Fibroblast of peridontal ligament (primary cell): ENCODE measurements at regions not wholly inside any gene's neighbourhood (a gene's known extent, or its start where the extent isn't known, plus 50 kb on each side); places are given as distances from the start of the nearest gene placed in this dataset.
A peak's percentile ranks its signal among the peaks of the same experiment; 100 is the strongest.
"Not testable (repeated sequence)": the region's sequence is repeated elsewhere in the genome, so short reads cannot be mapped to it uniquely, and the experiment has no call there.

Source experiments
- DNase-seq: peaks from one replicate; pipeline ENCODE4 v3.0.0-alpha.2; 2010; ENCODE audit errors: extremely low read depth

DNA sequence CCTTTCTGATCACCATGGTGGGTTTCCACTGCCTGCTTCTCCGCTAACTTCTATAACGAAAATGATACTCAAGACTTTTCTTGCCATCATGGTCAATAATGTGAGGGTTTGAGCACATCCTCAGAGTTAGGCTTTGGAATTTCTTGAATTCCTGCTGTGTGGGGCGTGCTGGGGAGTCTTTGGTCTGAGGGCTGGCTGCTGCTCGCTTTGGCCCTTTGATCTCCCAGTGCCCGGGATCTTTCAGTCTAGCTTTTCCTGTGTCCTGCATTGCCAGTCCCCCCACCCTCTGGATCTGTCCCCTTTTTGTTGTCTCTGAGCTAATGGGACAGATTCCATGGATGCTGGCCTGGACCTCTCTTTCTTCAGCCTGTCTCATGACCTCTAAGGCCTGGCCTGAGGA lies 182.6 kb downstream of the NPIPA7 start:
- not testable (repeated sequence) for DNase-seq

DNA sequence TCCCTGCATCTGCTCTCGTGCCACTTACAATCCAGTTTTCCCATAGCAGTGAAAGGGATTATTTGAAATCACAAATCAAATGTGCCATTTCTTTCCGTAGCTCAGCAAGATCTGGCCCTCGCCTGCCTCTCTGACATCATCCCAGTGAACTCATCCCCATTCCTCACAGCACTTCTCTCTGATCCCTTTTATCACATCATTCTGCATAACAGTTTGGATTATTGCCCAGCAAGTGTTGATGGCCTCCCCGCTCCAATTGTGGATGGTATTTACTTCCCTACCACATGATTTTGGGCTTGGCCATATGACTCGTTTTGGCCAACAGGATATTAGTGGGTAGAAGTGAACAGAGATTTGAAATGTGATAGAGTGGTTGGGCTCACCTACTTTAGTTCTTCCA lies 185.0 kb downstream of the NPIPA7 start:
- DNase-seq: not testable (repeated sequence)

DNA sequence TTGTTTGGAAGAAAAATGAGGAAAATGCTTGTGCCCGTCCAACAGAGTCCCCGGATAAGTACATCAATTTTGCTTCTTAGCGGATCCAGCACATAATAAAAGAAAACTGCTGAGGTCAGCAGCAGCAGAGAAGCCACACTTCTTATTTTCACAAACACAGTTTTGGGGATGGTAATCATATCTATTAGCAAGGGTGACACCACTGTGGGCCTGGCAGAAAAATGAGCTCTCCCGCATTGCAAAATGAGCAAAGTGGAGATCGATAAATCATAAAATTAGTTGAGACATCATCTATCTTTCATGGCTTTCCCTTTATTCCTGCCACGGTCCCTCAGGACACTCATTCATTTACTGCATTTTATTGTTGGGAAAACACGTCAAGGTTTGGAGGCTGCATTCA lies 186.4 kb downstream of the NPIPA7 start:
- DNase-seq: not testable (repeated sequence)

DNA sequence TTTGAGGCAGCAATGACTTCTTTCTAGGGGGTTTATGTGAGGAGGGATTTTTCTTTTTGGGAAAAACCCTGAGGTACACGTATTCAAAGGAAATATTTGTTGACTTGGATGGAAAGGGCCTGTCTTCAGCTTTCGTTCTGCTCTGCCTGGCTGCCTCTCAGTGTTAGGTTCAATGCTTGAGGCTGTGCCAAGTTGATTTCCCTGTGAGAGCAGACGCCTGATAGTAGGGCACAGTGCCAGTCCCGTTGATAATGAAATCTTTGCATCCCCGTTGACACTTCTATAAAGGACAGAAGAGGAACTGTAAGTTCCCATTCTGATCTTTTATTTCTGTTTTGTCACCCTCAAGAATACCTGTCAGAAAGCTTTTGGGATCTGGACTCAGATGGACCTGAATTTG lies 191.1 kb downstream of the NPIPA7 start:
- not testable (repeated sequence) for DNase-seq

DNA sequence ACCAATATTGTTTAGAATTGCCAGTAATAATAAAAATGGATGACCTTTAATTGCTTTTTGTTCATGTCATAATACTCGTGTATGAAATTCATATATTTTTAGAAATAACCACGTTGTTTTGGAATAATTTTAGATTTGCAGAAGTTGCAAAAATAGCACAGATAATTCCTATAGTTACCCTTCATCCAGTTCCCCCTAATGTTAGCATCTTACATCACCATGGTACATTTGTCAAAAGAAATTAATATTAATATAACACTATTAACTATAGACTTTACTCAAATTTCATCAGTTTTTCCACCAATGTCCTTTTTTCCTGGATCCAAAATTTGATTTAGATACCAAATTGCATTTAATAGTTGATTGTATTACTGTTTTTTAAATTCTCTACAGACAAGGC lies 191.9 kb downstream of the NPIPA7 start:
- not testable (repeated sequence) for DNase-seq

DNA sequence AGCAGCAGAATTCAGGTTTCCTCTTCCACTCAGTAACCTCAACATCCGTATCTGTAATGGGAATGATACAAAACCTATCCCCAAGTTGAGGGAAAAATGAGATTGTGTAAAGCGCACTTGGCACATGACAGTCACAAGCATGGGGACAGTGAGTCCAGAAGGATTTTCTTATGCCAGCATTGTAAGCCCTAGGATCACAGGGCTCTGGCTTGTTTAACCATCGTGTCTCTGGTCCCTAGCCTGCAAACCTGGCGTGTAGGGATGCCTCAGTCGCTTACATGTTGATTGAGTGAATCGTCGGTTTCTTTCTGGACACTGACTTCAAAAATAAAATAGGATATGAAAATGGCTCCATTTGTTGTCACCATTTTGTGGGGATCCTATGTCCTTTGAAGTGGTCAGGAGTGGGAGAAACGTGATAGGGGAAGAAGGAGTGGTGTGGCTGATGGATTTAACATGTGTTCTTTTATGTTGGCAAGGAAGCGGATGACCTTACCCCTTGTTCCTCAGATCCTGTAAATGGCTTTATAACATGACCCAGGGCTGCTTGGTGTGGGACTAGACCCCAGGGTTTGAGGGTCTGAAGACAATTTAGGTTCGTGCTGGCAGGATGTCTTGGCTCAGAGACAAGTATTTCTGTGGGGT lies 193.3 kb downstream of the NPIPA7 start:
- DNase-seq: not testable (repeated sequence)

DNA sequence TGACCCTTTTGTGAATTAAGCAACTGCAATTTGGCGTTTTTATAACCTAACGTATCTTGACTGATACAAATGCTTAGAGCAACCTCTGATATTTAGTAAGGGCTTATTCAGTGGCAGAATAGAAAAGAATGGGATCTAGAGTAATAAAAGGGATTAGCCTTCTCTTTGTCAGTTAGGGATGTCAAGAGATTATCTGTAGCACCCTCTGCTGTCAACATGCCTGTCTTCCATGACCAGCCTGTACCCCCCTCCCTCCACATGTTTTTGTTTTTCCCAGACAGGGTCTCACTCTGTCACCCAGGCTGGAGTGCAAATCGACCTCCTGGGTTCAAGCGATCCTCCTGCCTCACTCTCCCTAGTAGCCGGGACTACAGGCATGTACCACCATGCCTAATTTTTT lies 198.1 kb downstream of the NPIPA7 start:
- not testable (repeated sequence) for DNase-seq

DNA sequence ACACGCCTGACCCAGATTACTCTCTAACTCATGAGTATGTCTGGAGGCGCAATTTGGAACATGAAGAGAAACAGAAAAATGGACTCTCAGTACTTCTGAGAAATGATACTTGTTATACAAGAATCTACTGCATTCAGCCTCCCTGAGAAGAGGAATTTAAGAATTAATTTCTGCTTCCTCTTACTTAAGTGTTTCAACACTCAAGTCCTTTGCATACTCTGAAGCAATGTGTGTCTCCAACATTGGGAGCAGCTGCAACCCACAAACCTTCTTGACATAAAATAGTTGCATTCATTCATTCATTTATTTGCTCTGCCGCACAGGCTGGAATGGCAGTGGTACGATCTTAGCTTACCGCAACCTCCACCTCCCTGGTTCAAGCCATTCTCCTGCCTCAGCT lies 199.8 kb downstream of the NPIPA7 start:
- DNase-seq: no peak

DNA sequence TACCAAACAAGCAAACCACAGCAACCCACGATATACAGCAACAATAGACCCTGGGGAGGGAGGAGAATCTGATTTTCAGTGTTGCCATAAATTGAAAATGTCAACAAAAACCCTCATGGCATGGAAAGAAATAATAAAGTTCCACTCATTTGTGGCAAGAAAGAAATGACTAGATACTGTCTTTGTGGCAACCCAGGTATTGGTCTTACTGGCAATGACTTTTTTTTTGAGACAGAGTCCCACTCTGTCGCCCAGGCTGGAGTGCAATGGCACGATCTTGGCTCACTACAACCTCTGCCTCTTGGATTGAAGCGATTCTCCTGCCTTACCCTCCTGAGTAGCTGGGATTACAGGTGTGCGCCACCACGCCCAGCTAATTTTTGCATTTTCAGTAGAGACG lies 204.0 kb downstream of the NPIPA7 start:
- not testable (repeated sequence) for DNase-seq

DNA sequence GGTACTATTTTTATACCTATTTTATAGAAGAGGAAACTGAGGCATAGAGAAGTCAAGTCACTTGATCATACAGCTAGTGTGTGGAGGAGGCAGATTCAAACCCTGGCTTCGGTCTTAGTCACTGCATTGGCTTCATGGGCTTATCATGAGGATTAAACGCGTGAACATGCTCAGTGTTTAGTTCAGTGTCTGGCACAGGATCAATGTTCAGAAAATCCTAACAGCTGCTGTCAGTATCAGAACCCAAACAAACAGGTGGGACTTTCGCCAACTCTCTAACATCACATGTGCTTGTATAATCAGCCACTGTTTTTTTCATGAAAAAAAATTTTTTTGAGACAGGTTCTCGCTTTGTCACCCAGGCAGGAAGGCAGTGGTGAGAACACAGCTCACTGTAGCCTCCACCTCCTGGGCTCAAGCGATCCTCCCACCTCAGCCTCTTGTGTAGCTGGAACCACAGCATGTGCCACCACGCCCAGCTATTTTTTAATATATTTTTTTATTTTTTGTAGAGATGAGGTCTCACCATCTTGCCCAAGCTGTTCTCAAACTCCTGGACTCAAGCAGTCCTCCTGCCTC lies 207.2 kb downstream of the NPIPA7 start:
- not testable (repeated sequence) for DNase-seq

DNA sequence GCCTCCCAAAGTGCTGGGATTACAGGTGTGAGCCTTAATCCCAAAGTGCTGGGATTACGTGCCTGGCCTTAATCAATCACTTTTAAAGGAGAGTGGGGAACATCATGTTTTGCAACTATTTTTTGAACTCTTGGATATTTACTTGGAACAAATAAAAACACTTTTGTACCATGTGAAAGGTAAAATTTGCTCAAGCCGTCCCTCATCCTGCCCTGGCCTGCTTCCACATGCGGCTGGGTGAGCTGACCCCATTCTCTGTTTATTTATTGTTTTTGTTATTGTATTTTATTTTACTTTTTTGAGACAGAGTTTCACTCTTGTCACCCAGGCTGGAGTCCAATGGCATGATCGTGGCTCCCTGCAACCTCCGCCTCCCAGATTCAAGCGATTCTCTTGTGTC lies 208.0 kb downstream of the NPIPA7 start:
- not testable (repeated sequence) for DNase-seq

DNA sequence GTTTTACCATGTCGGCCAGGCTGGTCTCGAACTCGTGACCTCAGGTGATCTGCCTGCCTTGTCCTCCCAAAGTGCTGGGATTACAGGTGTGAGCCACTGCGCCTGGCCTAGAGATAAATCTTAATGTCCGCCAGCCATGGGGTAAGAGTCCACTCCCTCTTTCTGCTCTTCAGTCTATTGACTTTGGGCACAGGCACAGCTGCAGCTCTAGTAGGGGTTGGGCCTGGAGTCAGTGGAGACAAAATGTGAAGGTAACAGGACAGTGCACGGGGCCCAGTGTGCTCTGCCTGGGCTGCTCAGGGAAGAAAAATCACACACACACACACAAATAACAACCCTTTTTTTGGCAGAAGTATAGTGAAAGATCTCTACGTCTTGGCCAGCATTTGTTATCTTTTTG lies 209.5 kb downstream of the NPIPA7 start:
- DNase-seq: not testable (repeated sequence)

DNA sequence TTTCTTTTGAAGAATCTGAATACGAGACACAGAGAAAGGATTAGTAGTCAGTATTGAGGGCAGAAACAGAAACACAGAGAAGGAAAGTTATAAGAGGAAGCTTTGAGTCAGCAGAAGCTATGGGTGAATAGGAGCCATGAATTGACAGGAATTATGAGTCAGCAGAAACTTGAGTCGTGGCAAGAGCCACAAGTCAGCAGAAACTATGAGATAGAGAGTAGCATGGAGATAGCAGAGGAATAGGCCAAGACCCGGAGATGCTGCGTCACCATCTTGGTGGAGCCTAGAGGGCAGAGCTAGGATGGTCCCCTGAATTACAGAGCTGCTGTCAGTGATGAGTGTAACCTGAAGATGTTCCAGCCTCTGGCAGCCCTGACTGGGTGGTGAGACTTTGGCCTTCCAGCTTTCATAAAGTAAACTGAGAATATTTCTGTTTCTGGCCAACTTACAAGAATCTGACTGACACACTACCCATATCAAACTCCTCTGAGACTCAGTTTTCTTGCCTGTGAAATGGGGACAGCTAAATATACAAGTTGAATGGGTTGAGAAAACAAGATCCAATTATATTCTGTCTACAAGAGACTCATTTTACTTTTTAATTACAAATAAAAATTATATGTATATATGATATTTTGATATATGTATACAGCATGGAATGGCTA lies 211.8 kb downstream of the NPIPA7 start:
- peak; percentile 11 for DNase-seq

DNA sequence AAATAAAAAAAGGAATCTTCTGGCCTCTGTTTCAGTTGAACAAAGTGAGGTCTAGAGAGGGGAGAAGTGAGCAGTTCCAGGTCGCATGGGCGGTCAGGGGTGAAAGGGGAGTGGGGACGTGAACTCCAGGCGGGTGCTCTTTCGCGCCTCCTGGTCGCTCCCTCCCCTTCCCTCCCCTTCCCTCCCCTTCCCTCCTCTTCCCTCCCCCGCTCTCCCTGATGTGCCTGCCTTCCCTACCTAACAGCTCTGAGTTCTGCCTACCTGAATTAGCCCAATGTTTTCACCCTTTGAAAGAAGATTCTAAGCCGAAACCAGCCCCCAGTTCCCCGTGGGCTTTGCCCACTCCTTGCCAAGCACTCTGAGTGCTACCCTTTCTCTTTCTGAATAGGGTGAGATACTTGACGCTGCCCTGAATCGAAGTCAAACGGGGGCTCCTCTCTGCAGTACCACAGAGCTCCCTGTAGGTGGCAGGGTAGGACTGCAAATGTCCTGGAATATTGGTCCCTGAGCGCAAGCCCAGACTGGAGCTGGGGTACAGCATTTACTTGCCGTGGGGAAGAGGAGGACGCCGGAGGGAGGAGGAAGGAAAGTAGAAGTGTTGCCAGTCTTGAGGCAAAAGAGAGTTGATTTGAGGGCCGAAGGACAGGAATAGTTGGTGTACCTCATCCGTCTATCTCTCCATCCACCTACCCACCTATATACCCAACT lies 214.4 kb downstream of the NPIPA7 start:
- peak; percentile 1 for DNase-seq

DNA sequence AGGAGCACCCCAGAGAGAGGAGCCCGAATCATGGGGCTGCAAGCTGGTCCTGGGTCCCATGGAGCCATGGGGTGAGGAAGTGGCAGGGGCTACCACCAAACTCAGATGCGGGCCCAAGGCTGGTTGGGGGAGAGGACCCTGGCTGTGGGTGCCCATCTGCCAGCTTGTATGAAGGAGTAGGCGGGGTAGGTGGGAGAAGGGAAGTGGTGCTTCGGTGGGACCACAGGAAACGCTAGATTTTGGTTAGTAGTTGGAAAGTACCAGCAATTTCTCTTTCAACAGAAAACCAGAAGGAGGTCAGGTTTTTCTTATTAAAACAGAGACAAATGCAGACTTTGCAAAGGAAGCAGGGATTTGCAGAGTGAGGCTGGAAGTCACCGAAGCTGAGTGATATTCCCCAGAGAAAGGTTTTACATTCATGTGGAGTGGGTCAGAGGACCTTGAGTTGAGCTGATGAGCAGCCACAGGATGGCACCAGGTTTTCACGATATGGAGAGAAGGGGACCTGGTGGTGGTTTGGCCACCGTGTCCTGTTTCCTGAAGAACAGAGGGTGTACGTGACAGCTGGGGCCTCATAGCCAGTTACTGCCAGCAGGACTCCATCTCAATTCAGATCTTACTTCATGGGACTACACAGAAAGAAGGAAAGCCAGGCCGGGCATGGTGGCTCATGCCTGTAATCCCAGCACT lies 216.2 kb downstream of the NPIPA7 start:
- DNase-seq: not testable (repeated sequence)

DNA sequence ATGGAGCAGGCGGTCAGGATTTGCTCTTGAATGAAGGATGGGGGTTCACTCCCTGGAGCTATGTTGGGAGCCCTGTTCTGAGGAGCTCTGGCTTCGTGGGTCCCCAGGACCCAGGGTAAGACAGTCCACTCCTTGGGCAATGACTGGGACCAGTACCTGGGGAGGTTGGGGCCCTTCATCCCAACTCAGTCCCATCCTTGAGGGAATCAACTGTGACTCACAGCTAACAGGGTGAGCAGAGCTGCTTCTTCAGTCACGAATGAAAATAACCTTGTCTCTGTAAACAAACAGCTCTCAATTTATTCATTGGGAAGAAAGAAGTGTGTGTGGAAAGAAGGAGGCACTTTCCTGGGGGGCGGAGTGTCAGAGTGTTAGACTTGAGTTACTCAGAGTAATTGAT lies 222.3 kb downstream of the NPIPA7 start:
- DNase-seq: not testable (repeated sequence)

DNA sequence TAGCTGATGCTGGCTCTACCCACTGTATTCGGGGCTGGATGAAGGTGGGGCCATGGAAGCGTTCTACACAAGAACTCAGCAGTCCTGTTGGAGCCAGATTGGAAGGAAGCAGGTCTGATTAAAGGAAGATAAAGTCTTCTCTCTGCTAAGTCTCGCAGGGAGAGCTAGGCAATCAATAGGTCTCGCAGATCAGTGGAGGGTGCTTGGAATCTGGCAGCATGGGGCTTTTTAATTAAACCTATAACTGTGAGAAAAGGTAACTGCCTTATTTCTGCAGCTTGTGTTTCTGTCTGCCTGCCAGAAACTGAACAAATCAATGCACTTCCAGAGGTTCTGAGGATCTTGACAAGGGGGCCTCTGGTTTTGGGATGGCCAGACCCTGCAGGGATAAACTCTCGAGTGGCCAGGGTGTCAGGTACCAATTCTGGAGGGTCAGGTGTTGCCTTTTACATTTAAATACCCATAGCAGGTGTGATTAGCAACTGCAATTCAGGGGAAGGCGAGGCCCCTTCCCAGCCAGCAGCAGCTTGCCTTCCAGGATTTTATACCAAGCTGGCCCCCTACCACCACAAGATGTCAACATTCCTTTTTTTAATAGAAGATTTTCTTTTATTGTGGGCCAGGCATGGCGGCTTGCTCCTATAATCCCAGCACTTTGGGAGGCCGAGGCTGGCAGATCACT lies 228.6 kb downstream of the NPIPA7 start:
- DNase-seq: not testable (repeated sequence)

DNA sequence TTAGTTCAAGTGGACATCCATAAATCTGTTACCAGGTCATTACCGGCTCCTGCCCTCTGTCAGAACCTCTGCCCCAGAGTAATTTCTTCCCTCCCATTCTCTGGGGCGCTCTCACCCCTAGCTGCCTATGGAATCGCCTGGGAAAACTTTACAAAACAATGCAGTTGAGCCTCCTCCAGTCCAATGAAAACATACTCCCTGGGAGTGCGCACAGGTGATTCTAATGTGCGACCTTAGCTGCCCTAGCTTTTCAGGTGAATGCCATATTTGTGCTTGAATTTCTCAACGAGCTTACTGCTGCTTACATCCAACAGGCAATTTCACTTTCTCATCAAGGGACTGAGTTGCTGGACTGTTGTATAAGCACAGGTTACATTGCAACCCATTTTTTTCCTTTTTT lies 230.7 kb downstream of the NPIPA7 start:
- DNase-seq: not testable (repeated sequence)

DNA sequence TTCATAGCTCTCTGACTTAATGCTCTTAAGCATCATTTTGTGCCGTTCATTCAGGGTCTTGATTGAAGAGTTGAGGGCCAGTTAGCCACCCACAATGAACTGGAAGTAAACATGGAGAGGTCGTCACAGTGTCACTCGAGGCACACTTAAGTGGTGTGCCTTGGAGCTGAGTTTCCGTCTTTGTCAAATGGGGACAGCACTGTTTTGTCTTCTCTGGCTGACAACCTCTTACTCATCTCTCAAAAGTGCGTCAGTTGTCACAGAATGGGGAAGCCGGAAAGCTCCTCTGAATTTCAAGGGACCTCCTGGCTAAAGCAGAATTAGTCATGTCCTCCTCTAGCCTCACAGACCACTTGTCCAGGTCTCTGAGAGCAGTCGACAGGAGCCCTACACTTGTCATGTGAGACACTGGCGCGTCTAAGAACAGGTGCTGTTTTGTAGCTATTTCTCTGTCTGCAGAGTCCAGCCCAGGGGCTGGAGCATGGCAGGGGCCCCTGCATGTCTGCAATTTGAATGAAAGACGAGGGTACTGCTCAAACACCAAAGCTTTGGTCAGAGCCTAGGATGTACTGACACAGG lies 231.5 kb downstream of the NPIPA7 start:
- not testable (repeated sequence) for DNase-seq

DNA sequence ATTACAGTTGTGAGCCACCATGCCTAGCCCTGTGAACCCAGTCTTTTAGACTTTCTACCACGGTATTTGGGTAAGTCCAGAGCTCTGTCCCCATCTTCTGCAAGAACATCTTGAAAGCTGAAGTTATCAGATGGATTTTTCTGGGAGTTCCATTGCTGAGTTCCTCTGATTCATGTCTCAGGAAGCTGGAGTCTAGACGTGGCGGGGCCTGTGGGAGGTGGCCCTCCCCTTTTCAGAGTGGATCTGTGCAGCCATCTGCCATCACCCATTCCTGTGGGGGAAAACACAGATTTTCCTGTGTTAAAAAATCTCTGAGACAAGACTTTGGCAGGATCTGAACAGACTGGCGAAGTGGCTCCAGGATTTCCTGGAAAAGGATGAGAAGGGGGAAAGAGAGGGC lies 234.3 kb downstream of the NPIPA7 start:
- not testable (repeated sequence) for DNase-seq

DNA sequence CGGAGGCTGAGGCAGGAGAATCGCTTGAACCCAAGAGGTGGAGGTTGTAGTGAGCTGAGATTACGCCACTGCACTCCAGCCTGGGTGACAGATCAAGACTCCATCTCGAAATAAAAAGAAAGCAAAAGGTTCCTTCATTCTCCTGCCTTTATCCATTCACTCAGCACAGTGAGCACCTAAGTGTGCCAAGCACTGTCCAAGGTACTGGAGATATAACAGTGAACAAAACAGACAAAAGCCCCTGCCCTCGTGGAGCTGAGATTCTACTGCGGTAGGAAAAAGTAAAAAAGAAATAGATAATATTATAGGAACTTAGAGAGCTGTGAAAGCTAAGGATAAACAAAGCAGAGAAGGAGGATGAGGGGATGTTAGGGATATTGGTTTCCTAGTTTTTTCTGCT lies 235.5 kb downstream of the NPIPA7 start:
- not testable (repeated sequence) for DNase-seq
